ENCODE measurements at regions not wholly inside any gene's neighbourhood (a gene's known extent, or its start where the extent isn't known, plus 50 kb on each side); places are given as distances from the start of the nearest gene placed in this dataset.

- no peak for DNase-seq
Observed at GRCh38 chr18:8458546-8459215, 150.6 kb upstream of the RAB12 start.

- DNase-seq, result no peak
Observed at GRCh38 chr18:8460748-8461147, 148.5 kb upstream of the RAB12 start.

- DNase-seq, result no peak
Observed at GRCh38 chr18:8461544-8461943, 147.7 kb upstream of the RAB12 start.

GRCh38 chr18:8462651-8463185, 146.5 kb upstream of the RAB12 start:
- peak; percentile 21 for DNase-seq

GRCh38 chr18:8463791-8464190, 145.4 kb upstream of the RAB12 start:
- no peak for DNase-seq

- DNase-seq, result no peak
Observed at GRCh38 chr18:8468191-8468590, 141.0 kb upstream of the RAB12 start.

GRCh38 chr18:8468921-8469335, 140.3 kb upstream of the RAB12 start:
- no peak for DNase-seq

GRCh38 chr18:8469544-8470130, 139.6 kb upstream of the RAB12 start:
- no peak for DNase-seq

- DNase-seq, result no peak
Observed at GRCh38 chr18:8471372-8471771, 137.9 kb upstream of the RAB12 start.

- no peak for DNase-seq
Observed at GRCh38 chr18:8474661-8475060, 134.6 kb upstream of the RAB12 start.

GRCh38 chr18:8477615-8478014, 131.6 kb upstream of the RAB12 start:
- DNase-seq, result no peak

GRCh38 chr18:8478166-8478967, 130.9 kb upstream of the RAB12 start:
- DNase-seq, result peak; percentile 82

- DNase-seq, result no peak
Observed at GRCh38 chr18:8478968-8479370, 130.3 kb upstream of the RAB12 start.

GRCh38 chr18:8479789-8480188, 129.4 kb upstream of the RAB12 start:
- no peak for DNase-seq

- DNase-seq, result peak; percentile 83
Observed at GRCh38 chr18:8480506-8481328, 128.5 kb upstream of the RAB12 start.

- no peak for DNase-seq
Observed at GRCh38 chr18:8484951-8485350, 124.3 kb upstream of the RAB12 start.

GRCh38 chr18:8489761-8490160, 119.5 kb upstream of the RAB12 start:
- no peak for DNase-seq

- no peak for DNase-seq
Observed at GRCh38 chr18:8491516-8491915, 117.7 kb upstream of the RAB12 start.

- DNase-seq, result peak; percentile 45
Observed at GRCh38 chr18:8493141-8493540, 116.1 kb upstream of the RAB12 start.

GRCh38 chr18:8496186-8496585, 113.1 kb upstream of the RAB12 start:
- DNase-seq, result no peak

GRCh38 chr18:8498905-8499304, 110.3 kb upstream of the RAB12 start:
- no peak for DNase-seq

GRCh38 chr18:8499810-8500675, 109.2 kb upstream of the RAB12 start:
- peak; percentile 97 for DNase-seq

All from NCI-H146 (cell line).